Ishikawa (cell line): ENCODE measurements at regions not wholly inside any gene's neighbourhood (a gene's known extent, or its start where the extent isn't known, plus 50 kb on each side); places are given as distances from the start of the nearest gene placed in this dataset.

Source experiments
- CEBPB ChIP-seq: IDR thresholded peaks from 2 replicates; pipeline ENCODE4 v1.6.1; 2012
- CREB1 ChIP-seq: IDR thresholded peaks from 2 replicates; pipeline ENCODE4 v1.6.1; 2012; ENCODE audit warnings: low read depth
- EGR1 ChIP-seq: IDR thresholded peaks from 2 replicates; pipeline ENCODE4 v1.6.1; 2012
- EP300 ChIP-seq: IDR thresholded peaks from 2 replicates; pipeline ENCODE4 v1.6.1; 2012; ENCODE audit warnings: borderline replicate concordance
- FOXM1 ChIP-seq: IDR thresholded peaks from 2 replicates; pipeline ENCODE4 v1.6.1; 2012; ENCODE audit warnings: low read depth, borderline replicate concordance
- NFIC ChIP-seq: IDR thresholded peaks from 2 replicates; pipeline ENCODE4 v1.6.1; 2012
- RAD21 ChIP-seq: IDR thresholded peaks from 2 replicates; pipeline ENCODE4 v1.6.1; 2012; ENCODE audit warnings: low read depth
- TAF1 ChIP-seq: IDR thresholded peaks from 2 replicates; pipeline ENCODE4 v1.6.1; 2012; ENCODE audit warnings: low read depth, mild to moderate bottlenecking
- TCF12 ChIP-seq: IDR thresholded peaks from 2 replicates; pipeline ENCODE4 v1.6.1; 2012; ENCODE audit warnings: low read depth
- TEAD4 ChIP-seq: IDR thresholded peaks from 2 replicates; pipeline ENCODE4 v1.6.1; 2012
- YY1 ChIP-seq: IDR thresholded peaks from 2 replicates; pipeline ENCODE4 v1.6.1; 2012; ENCODE audit warnings: low read depth
- ZBTB7A ChIP-seq: IDR thresholded peaks from 2 replicates; pipeline ENCODE4 v1.6.1; 2012; ENCODE audit warnings: low read depth
- TF ChIP-seq, protein P1 (sequence below): IDR thresholded peaks from 2 replicates; pipeline ENCODE4 v1.6.1; 2012; ENCODE audit warnings: low read depth, mild to moderate bottlenecking
- TF ChIP-seq, protein P2 (sequence below): IDR thresholded peaks from 2 replicates; pipeline ENCODE4 v1.6.1; 2012
- TF ChIP-seq, protein P3 (sequence below): IDR thresholded peaks from 2 replicates; pipeline ENCODE4 v1.6.1; 2012

DNA sequence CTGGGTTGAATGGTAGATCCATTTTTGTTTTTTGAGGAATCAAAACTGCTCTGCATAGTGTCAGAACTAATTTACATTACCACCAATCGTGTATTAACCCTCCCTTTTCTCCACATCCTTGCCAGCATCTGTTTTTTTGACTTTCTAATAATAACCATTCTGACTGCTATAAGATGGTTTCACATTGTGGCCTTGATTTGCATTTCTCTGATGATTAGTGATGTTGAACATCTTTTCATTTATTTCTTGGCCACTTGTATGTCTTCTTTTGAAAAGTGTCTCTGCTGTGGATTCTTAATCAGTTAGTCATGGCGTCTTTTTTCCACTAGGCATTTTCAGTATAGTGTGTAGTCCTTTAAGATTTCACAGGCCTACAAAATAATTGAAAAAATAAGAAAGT, 2144.3 kb upstream of the C9orf72 start:
- TF ChIP-seq RAD21 (no peak), EP300 (no peak), ZBTB7A (no peak), FOXM1 (no peak), YY1 (no peak), EGR1 (no peak), NFIC (no peak), TAF1 (no peak), TCF12 (no peak)
- TF ChIP-seq, protein P1, sequence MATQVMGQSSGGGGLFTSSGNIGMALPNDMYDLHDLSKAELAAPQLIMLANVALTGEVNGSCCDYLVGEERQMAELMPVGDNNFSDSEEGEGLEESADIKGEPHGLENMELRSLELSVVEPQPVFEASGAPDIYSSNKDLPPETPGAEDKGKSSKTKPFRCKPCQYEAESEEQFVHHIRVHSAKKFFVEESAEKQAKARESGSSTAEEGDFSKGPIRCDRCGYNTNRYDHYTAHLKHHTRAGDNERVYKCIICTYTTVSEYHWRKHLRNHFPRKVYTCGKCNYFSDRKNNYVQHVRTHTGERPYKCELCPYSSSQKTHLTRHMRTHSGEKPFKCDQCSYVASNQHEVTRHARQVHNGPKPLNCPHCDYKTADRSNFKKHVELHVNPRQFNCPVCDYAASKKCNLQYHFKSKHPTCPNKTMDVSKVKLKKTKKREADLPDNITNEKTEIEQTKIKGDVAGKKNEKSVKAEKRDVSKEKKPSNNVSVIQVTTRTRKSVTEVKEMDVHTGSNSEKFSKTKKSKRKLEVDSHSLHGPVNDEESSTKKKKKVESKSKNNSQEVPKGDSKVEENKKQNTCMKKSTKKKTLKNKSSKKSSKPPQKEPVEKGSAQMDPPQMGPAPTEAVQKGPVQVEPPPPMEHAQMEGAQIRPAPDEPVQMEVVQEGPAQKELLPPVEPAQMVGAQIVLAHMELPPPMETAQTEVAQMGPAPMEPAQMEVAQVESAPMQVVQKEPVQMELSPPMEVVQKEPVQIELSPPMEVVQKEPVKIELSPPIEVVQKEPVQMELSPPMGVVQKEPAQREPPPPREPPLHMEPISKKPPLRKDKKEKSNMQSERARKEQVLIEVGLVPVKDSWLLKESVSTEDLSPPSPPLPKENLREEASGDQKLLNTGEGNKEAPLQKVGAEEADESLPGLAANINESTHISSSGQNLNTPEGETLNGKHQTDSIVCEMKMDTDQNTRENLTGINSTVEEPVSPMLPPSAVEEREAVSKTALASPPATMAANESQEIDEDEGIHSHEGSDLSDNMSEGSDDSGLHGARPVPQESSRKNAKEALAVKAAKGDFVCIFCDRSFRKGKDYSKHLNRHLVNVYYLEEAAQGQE = no peak
- TF ChIP-seq, protein P2, sequence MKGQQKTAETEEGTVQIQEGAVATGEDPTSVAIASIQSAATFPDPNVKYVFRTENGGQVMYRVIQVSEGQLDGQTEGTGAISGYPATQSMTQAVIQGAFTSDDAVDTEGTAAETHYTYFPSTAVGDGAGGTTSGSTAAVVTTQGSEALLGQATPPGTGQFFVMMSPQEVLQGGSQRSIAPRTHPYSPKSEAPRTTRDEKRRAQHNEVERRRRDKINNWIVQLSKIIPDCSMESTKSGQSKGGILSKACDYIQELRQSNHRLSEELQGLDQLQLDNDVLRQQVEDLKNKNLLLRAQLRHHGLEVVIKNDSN = no peak

DNA sequence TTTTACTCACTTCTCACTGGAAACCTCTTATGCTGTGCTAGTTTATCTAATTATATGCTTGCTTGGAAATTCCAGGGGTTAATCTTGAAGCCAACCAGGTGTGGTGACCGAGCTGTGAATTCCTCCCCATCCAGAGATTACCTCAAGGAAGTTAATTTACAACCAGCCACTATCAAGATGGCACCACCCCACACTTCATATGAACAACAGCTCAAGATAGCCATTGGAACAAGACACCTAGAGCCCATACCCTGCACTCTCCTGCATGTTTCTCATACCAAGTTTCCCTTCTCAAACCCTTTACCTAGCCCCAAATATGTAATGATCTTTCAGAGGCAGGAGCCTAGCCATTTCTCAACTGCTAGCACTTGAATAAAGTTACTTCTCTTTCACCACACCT, 2156.9 kb upstream of the C9orf72 start:
- TF ChIP-seq, protein P2 = no peak
- TF ChIP-seq EGR1 (no peak), TCF12 (no peak), EP300 (no peak), ZBTB7A (no peak), NFIC (no peak)

DNA sequence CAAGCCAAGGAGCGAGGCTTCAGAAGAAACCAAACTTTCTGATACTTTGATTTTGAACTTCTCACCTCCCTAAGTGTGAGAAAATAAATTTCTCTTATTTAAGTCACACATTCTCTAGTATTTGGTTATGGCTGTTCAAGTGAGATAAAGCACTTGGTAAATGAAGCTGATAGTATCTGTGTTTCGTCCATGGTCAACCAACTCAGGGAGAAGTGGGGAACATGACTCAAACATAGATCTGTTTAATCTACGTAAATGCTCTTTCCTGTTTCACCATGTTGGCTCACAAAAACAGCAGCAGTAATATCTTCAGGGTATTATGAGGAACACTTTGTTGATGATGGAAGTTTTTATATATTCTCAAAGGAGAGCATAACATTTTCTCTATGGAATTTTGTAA, 2167.2 kb upstream of the C9orf72 start:
- TF ChIP-seq, protein P1 = no peak
- TF ChIP-seq TEAD4 = no peak
- TF ChIP-seq TAF1 = no peak
- TF ChIP-seq, protein P3, sequence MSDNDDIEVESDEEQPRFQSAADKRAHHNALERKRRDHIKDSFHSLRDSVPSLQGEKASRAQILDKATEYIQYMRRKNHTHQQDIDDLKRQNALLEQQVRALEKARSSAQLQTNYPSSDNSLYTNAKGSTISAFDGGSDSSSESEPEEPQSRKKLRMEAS = no peak
- no peak for TF ChIP-seq EP300
- TF ChIP-seq, protein P2 = no peak
- no peak for TF ChIP-seq FOXM1
- no peak for TF ChIP-seq NFIC
- no peak for TF ChIP-seq TCF12
- TF ChIP-seq CREB1 = no peak
- no peak for TF ChIP-seq RAD21
- no peak for TF ChIP-seq ZBTB7A

DNA sequence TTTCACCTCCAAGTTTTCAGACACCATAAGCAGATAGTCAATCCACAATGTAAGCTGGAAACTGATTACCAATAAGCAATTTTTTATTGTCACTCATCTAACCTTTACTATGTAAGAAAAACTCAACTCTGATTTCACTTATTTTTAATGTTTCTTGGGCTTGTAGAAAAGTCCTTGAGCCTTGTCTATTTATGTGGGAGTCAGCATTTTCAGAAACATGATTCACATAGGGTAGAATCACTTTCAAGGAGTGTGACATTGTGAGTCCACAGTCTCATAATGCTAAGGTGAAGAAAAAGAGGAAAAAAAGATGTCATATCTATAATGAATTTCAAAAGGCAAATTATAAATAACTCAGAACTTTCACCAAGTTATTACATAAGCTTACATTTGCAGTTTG, 2167.9 kb upstream of the C9orf72 start:
- TF ChIP-seq, protein P3 = no peak
- TF ChIP-seq NFIC = no peak
- no peak for TF ChIP-seq EGR1
- TF ChIP-seq CEBPB = no peak
- TF ChIP-seq, protein P1 = no peak
- no peak for TF ChIP-seq TAF1
- TF ChIP-seq, protein P2 = no peak
- TF ChIP-seq EP300 = no peak
- no peak for TF ChIP-seq ZBTB7A
- no peak for TF ChIP-seq CREB1
- TF ChIP-seq RAD21 = no peak
- no peak for TF ChIP-seq TEAD4
- no peak for TF ChIP-seq YY1
- no peak for TF ChIP-seq FOXM1
- no peak for TF ChIP-seq TCF12
